ENCODE measurements at regions not wholly inside any gene's neighbourhood (a gene's known extent, or its start where the extent isn't known, plus 50 kb on each side); places are given as distances from the start of the nearest gene placed in this dataset.

- TF ChIP-seq, protein P1, sequence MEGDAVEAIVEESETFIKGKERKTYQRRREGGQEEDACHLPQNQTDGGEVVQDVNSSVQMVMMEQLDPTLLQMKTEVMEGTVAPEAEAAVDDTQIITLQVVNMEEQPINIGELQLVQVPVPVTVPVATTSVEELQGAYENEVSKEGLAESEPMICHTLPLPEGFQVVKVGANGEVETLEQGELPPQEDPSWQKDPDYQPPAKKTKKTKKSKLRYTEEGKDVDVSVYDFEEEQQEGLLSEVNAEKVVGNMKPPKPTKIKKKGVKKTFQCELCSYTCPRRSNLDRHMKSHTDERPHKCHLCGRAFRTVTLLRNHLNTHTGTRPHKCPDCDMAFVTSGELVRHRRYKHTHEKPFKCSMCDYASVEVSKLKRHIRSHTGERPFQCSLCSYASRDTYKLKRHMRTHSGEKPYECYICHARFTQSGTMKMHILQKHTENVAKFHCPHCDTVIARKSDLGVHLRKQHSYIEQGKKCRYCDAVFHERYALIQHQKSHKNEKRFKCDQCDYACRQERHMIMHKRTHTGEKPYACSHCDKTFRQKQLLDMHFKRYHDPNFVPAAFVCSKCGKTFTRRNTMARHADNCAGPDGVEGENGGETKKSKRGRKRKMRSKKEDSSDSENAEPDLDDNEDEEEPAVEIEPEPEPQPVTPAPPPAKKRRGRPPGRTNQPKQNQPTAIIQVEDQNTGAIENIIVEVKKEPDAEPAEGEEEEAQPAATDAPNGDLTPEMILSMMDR (conservative IDR thresholded peaks at IDR 0.05 in 1 of 2, IDR thresholded peaks at IDR 0.05 in 1 of 2; ENCODE audit: low read depth in 1 of 2, low read length in 2 of 2): no peak
- no peak for TF ChIP-seq EZH2 (IDR thresholded peaks at IDR 0.05; ENCODE audit: low read length, missing control alignments)
Measured at GRCh38 chr19:31018936-31019335, 330.3 kb downstream of the TSHZ3 start.

Data from fibroblast of lung (primary cell).